Thyroid gland (tissue), 4 donors: ENCODE measurements at regions not wholly inside any gene's neighbourhood (a gene's known extent, or its start where the extent isn't known, plus 50 kb on each side); places are given as distances from the start of the nearest gene placed in this dataset.

Experiments
- CTCF ChIP-seq, 6 experiments: fragments of 200-600 bp in 3 of 6; fragments of 450-650 bp in 3 of 6; sonication (generic) in 3 of 6; IDR thresholded peaks; one replicate each; pipeline ENCODE4 v1.5.1; 2016 to 2019; ENCODE audit warnings: antibody characterized with exemption in 6 of 6, mild to moderate bottlenecking in 2 of 6, inconsistent platforms in 1 of 6, moderate library complexity in 1 of 6
- POLR2A ChIP-seq, 2 donors: fragments of 450-650 bp; IDR thresholded peaks; one replicate each; pipeline ENCODE4 v1.6.1; 2017; ENCODE audit warnings: antibody characterized with exemption in 2 of 2, mild to moderate bottlenecking in 2 of 2, moderate library complexity in 1 of 2

GRCh38 chr14:34018564-34019244 is 67.8 kb upstream of the EGLN3 start:
- TF ChIP-seq CTCF (IDR thresholded peaks at IDR 0.05) (no peak), POLR2A (IDR thresholded peaks at IDR 0.05) (no peak)
